ENCODE measurements at regions not wholly inside any gene's neighbourhood (a gene's known extent, or its start where the extent isn't known, plus 50 kb on each side); places are given as distances from the start of the nearest gene placed in this dataset.
A peak's percentile ranks its signal among the peaks of the same experiment; 100 is the strongest.

DNA sequence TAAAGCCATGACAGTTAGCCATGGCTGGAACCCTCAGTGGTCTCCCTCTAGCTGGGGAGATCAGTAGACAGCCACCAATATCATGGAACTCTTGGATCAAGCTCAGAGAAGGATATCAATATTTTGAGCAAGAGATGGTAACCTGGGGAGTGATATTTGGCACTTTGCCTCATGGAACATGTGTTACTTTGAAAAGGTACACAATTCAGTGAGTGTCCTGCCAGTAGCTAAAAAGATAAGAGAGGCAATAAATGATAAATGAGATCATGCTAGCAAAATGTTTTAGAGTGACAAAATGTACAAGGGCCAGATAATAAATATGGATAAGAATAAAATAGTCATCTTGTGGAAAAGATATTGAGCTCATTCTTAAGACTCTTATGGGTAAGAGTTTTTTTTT lies 1618.7 kb downstream of the OLFM4 start:
- no peaks in the 10 kb centered on the region for H3K9me3 ChIP-seq (ENCODE audit: control insufficient read depth in 2 of 2, insufficient read depth in 1 of 2, low read depth in 1 of 2, low read length in 1 of 2)
- H3K27ac ChIP-seq (ENCODE audit: low read depth in 1 of 3, low read length in 2 of 3), result no peak overlapping the region
- no peaks in the 10 kb centered on the region for H3K27me3 ChIP-seq (ENCODE audit: control insufficient read depth in 3 of 3, insufficient read depth in 3 of 3, low read length in 3 of 3)
- peaks cover 0 to 3% (median 0%) of the 10 kb centered on the region in 3 donors for H3K4me1 ChIP-seq (ENCODE audit: control insufficient read depth in 3 of 3, insufficient read depth in 2 of 3, low read depth in 1 of 3, low read length in 2 of 3)
- peak; percentile 8 to 31 for DNase-seq
- H3K36me3 ChIP-seq (ENCODE audit: control insufficient read depth in 3 of 3, insufficient read depth in 2 of 3, low read depth in 1 of 3, low read length in 3 of 3), result no peaks in the 10 kb centered on the region
- H3K4me3 ChIP-seq (ENCODE audit: low read depth in 1 of 3, low read length in 3 of 3), result no peak overlapping the region
- no peak for FAIRE-seq

DNA sequence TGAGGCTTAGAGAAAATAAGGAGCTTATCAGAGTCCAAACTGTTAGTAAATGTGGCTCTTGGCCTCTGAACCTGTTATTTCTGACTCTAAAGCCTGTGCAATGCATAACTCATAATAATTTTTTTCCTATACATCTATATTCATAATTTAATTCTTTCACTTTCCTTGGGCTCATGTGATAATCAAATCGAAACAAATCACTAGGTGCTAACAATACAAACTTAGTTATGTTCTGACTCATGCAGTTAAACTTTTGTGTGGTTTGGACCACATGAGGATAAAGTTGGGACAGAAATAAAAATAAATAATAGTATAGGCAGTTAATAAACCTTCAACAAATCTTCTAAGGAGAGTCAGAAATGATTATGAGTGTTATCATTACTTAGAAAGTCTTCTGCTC lies 1629.0 kb downstream of the OLFM4 start:
- DNase-seq (no peak), FAIRE-seq (no peak)
- Histone ChIP-seq H3K27me3 (ENCODE audit: control insufficient read depth in 3 of 3, insufficient read depth in 3 of 3, low read length in 3 of 3) (no peaks in the 10 kb centered on the region), H3K4me3 (ENCODE audit: low read depth in 1 of 3, low read length in 3 of 3) (no peak overlapping the region), H3K36me3 (ENCODE audit: control insufficient read depth in 3 of 3, insufficient read depth in 2 of 3, low read depth in 1 of 3, low read length in 3 of 3) (no peaks in the 10 kb centered on the region), H3K4me1 (ENCODE audit: control insufficient read depth in 3 of 3, insufficient read depth in 2 of 3, low read depth in 1 of 3, low read length in 2 of 3) (no peaks in the 10 kb centered on the region), H3K27ac (ENCODE audit: low read depth in 1 of 3, low read length in 2 of 3) (no peak overlapping the region), H3K9me3 (ENCODE audit: control insufficient read depth in 2 of 2, insufficient read depth in 1 of 2, low read depth in 1 of 2, low read length in 1 of 2) (peaks cover 0 to 3% of the 10 kb centered on the region in 2 donors)
- 65 to 74% (median 73%) methylated on average over 1 of the region's 1 CpG for WGBS, 3 donors

DNA sequence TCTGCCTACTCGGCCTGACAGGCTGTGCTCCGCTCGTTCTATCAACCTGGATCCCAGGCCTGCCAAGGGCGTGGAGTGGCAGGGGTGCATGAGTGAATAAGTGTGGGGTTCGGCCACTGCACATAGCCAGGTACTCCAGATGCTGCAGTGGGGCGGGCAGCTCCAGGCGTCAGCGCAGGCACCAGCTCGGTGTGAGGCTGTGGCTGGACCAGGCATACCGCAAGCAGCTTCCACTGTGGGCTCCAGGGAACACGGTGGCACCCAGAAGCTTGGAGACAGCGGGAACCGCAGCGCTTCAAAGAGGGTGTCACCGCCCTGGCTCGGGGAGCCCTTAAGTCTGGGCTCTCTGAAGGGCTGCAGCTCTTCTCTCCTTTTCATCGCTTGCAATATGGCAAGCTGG lies 1630.2 kb downstream of the OLFM4 start:
- no peak for DNase-seq

DNA sequence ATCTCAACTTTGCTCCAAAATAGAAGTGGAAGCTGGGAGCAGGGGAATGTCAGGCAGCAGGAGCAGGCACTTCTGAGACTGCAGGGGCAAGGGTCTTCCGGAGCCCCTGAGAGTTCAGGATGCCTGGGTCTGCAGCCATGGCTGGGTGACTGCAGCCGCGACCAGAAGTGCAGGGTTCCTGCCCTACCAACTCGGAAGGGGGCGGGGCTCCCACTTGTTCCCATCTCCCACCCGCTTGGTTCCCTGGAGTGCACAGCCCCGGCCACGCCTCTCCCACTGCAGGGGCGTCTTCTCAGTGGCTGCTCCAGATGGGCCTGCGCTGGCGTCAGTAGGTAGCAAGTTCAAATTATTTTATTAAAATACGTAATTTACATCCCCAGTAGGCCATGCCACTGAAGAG lies 1631.7 kb downstream of the OLFM4 start:
- FAIRE-seq (no peak), DNase-seq (no peak)
- no peak overlapping the region for H3K27ac ChIP-seq (ENCODE audit: low read depth in 1 of 3, low read length in 2 of 3)
- no peaks in the 10 kb centered on the region for H3K36me3 ChIP-seq (ENCODE audit: control insufficient read depth in 3 of 3, insufficient read depth in 2 of 3, low read depth in 1 of 3, low read length in 3 of 3)
- H3K4me3 ChIP-seq (ENCODE audit: low read depth in 1 of 3, low read length in 3 of 3), result no peak overlapping the region
- 88 to 95% (median 93%) methylated on average over 12 of the region's 12 CpGs for WGBS, 3 donors
- H3K4me1 ChIP-seq (ENCODE audit: control insufficient read depth in 3 of 3, insufficient read depth in 2 of 3, low read depth in 1 of 3, low read length in 2 of 3), result no peaks in the 10 kb centered on the region
- no peaks in the 10 kb centered on the region for H3K27me3 ChIP-seq (ENCODE audit: control insufficient read depth in 3 of 3, insufficient read depth in 3 of 3, low read length in 3 of 3)
- peaks cover 0 to 3% of the 10 kb centered on the region in 2 donors for H3K9me3 ChIP-seq (ENCODE audit: control insufficient read depth in 2 of 2, insufficient read depth in 1 of 2, low read depth in 1 of 2, low read length in 1 of 2)

More for the DNA sequence above, 1630.2 kb downstream of the OLFM4 start:
- H3K9me3 ChIP-seq (ENCODE audit: control insufficient read depth in 2 of 2, insufficient read depth in 1 of 2, low read depth in 1 of 2, low read length in 1 of 2), result peaks cover 0 to 3% of the 10 kb centered on the region in 2 donors
- H3K27ac ChIP-seq (ENCODE audit: low read depth in 1 of 3, low read length in 2 of 3), result no peak overlapping the region
- H3K4me3 ChIP-seq (ENCODE audit: low read depth in 1 of 3, low read length in 3 of 3), result no peak overlapping the region
- 87 to 94% (median 90%) methylated on average over 15 to 17 of the region's 17 CpGs for WGBS, 3 donors
- H3K36me3 ChIP-seq (ENCODE audit: control insufficient read depth in 3 of 3, insufficient read depth in 2 of 3, low read depth in 1 of 3, low read length in 3 of 3), result no peaks in the 10 kb centered on the region
- H3K27me3 ChIP-seq (ENCODE audit: control insufficient read depth in 3 of 3, insufficient read depth in 3 of 3, low read length in 3 of 3), result no peaks in the 10 kb centered on the region
- FAIRE-seq, result no peak
- no peaks in the 10 kb centered on the region for H3K4me1 ChIP-seq (ENCODE audit: control insufficient read depth in 3 of 3, insufficient read depth in 2 of 3, low read depth in 1 of 3, low read length in 2 of 3)

DNA sequence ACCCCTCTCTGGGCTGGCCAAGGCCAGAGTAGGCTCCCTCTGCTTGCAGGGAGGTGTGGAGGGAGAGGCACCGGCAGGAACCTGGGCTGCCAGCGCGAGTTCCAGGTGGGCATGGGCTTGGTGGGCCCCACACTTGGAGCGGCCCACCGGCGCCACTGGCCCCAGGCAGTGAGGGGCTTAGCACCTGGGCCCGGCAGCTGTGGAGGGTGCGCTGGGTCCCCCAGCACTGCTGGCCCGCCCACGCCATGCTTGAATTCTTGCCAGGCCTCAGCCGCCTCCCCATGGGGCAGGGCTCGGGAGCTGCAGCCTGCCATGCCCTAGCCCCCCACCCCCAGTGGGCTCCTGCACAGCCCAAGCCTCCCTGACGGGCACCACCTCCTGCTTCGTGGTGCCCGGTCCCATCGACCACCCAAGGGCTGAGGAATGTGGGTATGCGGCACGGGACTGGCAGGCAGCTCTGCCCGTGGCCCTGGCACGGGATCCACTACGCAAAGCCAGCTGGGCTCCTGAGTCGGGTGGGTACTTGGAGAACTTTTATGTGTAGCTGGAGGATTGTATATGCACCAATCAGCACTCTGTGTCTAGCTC lies 1648.0 kb downstream of the OLFM4 start:
- H3K27me3 ChIP-seq (ENCODE audit: control insufficient read depth in 3 of 3, insufficient read depth in 3 of 3, low read length in 3 of 3), result no peaks in the 10 kb centered on the region

DNA sequence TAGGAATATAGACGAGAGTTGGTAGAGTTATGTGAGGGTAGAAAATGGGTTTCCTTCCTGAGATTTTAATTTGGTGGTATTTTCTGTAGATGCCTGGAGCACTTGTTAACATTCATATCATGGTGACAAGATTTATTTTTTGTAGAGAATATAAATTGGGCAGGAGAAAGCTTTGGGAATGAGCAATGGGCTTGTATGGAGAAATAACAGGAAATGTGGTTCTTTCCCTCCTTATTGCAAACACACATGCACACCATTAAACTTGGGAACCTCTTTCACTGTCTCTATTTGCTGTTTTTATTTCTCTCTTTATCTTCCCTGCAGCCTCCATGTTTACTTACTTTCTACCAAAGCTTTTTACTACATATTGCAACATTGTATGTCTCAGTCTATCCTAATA lies 1653.6 kb downstream of the OLFM4 start:
- FAIRE-seq (no peak), DNase-seq (no peak)
- H3K27me3 ChIP-seq (ENCODE audit: control insufficient read depth in 3 of 3, insufficient read depth in 3 of 3, low read length in 3 of 3), result no peaks in the 10 kb centered on the region
- WGBS, 3 donors, result 74 to 83% (median 74%) methylated on average over 1 of the region's 1 CpG
- H3K36me3 ChIP-seq (ENCODE audit: control insufficient read depth in 3 of 3, insufficient read depth in 2 of 3, low read depth in 1 of 3, low read length in 3 of 3), result no peaks in the 10 kb centered on the region
- H3K4me3 ChIP-seq (ENCODE audit: low read depth in 1 of 3, low read length in 3 of 3), result no peak overlapping the region
- H3K9me3 ChIP-seq (ENCODE audit: control insufficient read depth in 2 of 2, insufficient read depth in 1 of 2, low read depth in 1 of 2, low read length in 1 of 2), result peaks cover 0 to 3% of the 10 kb centered on the region in 2 donors
- no peak overlapping the region for H3K27ac ChIP-seq (ENCODE audit: low read depth in 1 of 3, low read length in 2 of 3)
- H3K4me1 ChIP-seq (ENCODE audit: control insufficient read depth in 3 of 3, insufficient read depth in 2 of 3, low read depth in 1 of 3, low read length in 2 of 3), result no peaks in the 10 kb centered on the region

More for the DNA sequence above, 1648.0 kb downstream of the OLFM4 start:
- Histone ChIP-seq H3K27ac (ENCODE audit: low read depth in 1 of 3, low read length in 2 of 3) (no peak overlapping the region), H3K9me3 (ENCODE audit: control insufficient read depth in 2 of 2, insufficient read depth in 1 of 2, low read depth in 1 of 2, low read length in 1 of 2) (peaks cover 0 to 6% of the 10 kb centered on the region in 2 donors), H3K36me3 (ENCODE audit: control insufficient read depth in 3 of 3, insufficient read depth in 2 of 3, low read depth in 1 of 3, low read length in 3 of 3) (no peaks in the 10 kb centered on the region), H3K4me3 (ENCODE audit: low read depth in 1 of 3, low read length in 3 of 3) (no peak overlapping the region), H3K4me1 (ENCODE audit: control insufficient read depth in 3 of 3, insufficient read depth in 2 of 3, low read depth in 1 of 3, low read length in 2 of 3) (no peaks in the 10 kb centered on the region)
- DNase-seq (no peak), FAIRE-seq (no peak)
- 94 to 96% (median 96%) methylated on average over 18 to 22 of the region's 22 CpGs for WGBS, 3 donors

DNA sequence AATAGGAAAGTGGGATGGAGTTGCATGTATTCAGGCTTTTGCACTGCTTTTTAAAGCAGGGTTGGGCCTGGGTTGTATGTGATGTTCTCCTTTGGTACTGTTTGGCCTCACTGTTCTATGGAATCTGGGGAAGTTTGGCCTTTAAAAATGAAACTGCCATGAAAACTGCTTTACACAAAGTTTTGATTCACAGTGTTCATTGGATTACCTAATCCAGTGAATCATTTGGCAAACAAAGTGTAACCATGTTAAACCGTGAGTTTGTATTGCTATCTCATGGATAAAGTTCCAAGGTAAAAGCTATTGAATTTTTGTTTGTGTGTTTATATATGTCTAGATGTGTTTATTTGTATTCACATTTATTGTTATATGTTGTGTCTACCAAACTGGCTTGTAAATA lies 1658.6 kb downstream of the OLFM4 start:
- Histone ChIP-seq H3K27me3 (ENCODE audit: control insufficient read depth in 3 of 3, insufficient read depth in 3 of 3, low read length in 3 of 3) (no peaks in the 10 kb centered on the region), H3K4me3 (ENCODE audit: low read depth in 1 of 3, low read length in 3 of 3) (no peak overlapping the region), H3K27ac (ENCODE audit: low read depth in 1 of 3, low read length in 2 of 3) (no peak overlapping the region), H3K9me3 (ENCODE audit: control insufficient read depth in 2 of 2, insufficient read depth in 1 of 2, low read depth in 1 of 2, low read length in 1 of 2) (peaks cover 0 to 8% of the 10 kb centered on the region in 2 donors), H3K36me3 (ENCODE audit: control insufficient read depth in 3 of 3, insufficient read depth in 2 of 3, low read depth in 1 of 3, low read length in 3 of 3) (no peaks in the 10 kb centered on the region), H3K4me1 (ENCODE audit: control insufficient read depth in 3 of 3, insufficient read depth in 2 of 3, low read depth in 1 of 3, low read length in 2 of 3) (no peaks in the 10 kb centered on the region)
- FAIRE-seq (no peak), DNase-seq (no peak)
- 28 to 33% (median 33%) methylated on average over 1 of the region's 1 CpG for WGBS, 3 donors

DNA sequence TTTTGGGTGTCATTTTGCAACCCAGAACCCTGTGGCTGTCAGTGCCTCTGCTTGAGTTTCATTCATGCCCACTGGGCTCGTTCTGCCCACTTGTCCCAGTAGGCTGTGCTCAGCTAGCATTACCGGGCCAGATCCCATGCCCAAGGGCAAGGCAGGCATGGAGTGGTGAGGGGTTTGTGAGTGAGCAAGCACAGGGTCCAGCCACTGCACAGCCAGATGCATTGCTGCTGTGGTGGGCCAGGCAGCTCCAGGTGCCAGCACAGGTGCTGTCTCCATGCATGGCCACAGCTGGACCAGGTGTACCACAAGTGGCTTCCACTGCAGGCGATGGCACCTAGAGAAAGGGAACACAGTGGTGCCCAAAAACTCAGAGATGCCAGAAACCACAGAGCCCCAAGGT lies 1671.2 kb downstream of the OLFM4 start:
- Histone ChIP-seq H3K9me3 (ENCODE audit: control insufficient read depth in 2 of 2, insufficient read depth in 1 of 2, low read depth in 1 of 2, low read length in 1 of 2) (peaks cover 2 to 11% of the 10 kb centered on the region in 2 donors), H3K4me1 (ENCODE audit: control insufficient read depth in 3 of 3, insufficient read depth in 2 of 3, low read depth in 1 of 3, low read length in 2 of 3) (no peaks in the 10 kb centered on the region), H3K27ac (ENCODE audit: low read depth in 1 of 3, low read length in 2 of 3) (no peak overlapping the region), H3K27me3 (ENCODE audit: control insufficient read depth in 3 of 3, insufficient read depth in 3 of 3, low read length in 3 of 3) (no peaks in the 10 kb centered on the region), H3K4me3 (ENCODE audit: low read depth in 1 of 3, low read length in 3 of 3) (no peak overlapping the region), H3K36me3 (ENCODE audit: control insufficient read depth in 3 of 3, insufficient read depth in 2 of 3, low read depth in 1 of 3, low read length in 3 of 3) (no peaks in the 10 kb centered on the region)
- WGBS, 3 donors, result 85 to 93% (median 89%) methylated on average over 3 of the region's 3 CpGs
- no peak for DNase-seq
- no peak for FAIRE-seq

DNA sequence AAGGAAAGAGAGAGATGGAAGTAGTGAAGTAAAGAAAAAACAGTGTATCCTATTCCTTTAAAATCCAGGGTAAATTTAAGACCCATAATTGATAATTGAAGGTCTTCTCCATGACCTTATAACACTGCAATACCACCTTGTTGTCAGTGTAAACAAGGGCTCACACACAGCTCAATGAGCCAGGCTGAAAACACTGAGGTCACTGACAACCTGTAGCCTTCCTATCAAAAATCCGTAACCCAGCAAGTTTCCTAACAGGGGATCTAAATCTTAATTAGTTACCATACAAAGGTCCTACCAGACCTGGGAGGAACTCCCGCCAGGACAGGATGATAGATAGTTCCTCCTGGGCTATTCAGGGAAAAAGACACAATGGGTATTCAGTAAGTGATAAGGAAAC lies 1677.1 kb downstream of the OLFM4 start:
- FAIRE-seq, result no peak
- Histone ChIP-seq H3K4me1 (ENCODE audit: control insufficient read depth in 3 of 3, insufficient read depth in 2 of 3, low read depth in 1 of 3, low read length in 2 of 3) (no peaks in the 10 kb centered on the region), H3K27ac (ENCODE audit: low read depth in 1 of 3, low read length in 2 of 3) (no peak overlapping the region), H3K36me3 (ENCODE audit: control insufficient read depth in 3 of 3, insufficient read depth in 2 of 3, low read depth in 1 of 3, low read length in 3 of 3) (no peaks in the 10 kb centered on the region), H3K9me3 (ENCODE audit: control insufficient read depth in 2 of 2, insufficient read depth in 1 of 2, low read depth in 1 of 2, low read length in 1 of 2) (peaks cover 0 to 9% of the 10 kb centered on the region in 2 donors), H3K27me3 (ENCODE audit: control insufficient read depth in 3 of 3, insufficient read depth in 3 of 3, low read length in 3 of 3) (no peaks in the 10 kb centered on the region), H3K4me3 (ENCODE audit: low read depth in 1 of 3, low read length in 3 of 3) (no peak overlapping the region)
- DNase-seq, result no peak
- 44 to 52% (median 52%) methylated on average over 2 of the region's 2 CpGs for WGBS, 3 donors
